Hematopoietic multipotent progenitor cell treated with erythropoietin and hydrocortisone succinate and interleukin-3 and kit ligand, for 17 days (in vitro differentiated cells): ENCODE measurements at regions not wholly inside any gene's neighbourhood (a gene's known extent, or its start where the extent isn't known, plus 50 kb on each side); places are given as distances from the start of the nearest gene placed in this dataset.
"Not testable (repeated sequence)": the region's sequence is repeated elsewhere in the genome, so short reads cannot be mapped to it uniquely, and the experiment has no call there.

Source experiments
- DNase-seq: peaks from one replicate; pipeline ENCODE4 v3.0.0-alpha.2; 2015; ENCODE audit warnings: low spot score

DNA sequence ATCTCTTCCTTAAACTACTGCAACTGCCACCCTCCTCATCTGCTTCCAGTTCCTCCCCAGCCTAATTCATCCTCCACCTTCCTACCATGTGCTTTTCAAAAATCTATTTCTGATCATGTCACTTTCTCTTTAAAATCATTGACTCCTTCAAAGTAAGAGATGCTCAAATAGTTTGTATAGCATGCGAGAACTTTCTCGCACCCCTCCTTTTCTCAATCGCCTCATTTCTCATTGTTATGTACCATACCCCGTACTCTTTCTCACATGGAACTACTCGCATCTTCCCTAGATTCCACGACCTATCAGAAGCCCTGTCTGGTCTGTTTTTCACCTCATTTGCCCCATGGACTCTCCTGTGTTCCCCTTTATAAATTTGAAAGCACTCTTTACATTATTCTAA, 238.2 kb downstream of the NRIP1 start:
- DNase-seq = no peak

DNA sequence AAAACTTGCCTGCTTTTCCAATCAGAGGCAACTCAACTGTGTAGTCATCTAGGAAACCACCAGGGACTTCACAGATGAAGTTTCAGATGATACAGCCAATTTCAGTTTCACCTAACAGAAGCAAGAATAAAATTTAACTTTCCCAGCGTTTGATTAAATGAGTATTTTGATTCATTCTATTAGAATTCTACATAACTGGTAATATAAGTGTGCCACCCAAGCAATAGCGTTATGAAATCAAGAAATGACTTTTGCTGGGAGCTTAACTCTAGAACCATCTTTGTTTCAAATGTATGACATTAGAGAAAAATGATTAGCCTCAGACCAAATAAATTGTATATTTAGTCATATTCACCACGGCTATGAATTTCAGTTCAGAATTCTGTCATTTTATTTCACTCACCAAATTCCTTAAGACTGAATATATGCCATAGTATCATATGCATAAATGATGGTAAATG, 239.3 kb downstream of the NRIP1 start:
- DNase-seq = no peak

DNA sequence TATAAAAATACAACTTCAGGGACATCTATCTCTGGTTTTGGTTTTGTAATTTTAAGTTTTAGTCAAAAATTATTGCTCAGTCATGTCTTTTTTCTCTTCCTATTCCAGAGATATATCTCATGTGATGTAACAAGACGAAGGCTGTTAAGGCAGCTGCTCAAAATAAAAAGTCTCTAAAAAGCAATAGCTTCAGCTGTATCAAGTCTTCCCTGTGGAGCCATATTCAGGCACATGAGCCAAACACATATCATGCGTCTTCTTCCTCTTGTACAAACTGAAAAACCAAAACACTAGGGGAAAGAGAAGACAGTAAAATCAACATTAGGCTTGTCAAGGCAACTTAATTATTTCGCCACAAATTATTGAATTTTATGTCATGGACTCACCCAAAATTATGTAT, 240.7 kb downstream of the NRIP1 start:
- no peak for DNase-seq

DNA sequence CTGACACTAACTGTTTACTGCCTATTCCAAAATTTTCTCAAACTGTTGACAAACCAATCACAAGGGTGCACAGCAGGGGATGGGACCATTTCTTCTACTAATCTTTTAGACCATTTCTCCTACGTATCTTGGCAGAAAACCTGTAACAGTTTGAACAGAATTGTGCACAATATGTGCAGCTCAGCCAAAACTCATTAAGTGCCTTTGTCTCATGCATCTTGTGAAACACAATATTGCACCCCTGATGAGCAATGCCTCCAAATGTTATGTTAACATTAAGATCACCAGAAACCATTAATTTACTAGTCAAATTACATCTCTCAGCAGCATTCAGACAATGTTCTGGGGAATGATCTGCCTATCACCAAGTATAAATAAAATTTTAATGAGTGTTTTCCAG, 247.5 kb downstream of the NRIP1 start:
- no peak for DNase-seq

DNA sequence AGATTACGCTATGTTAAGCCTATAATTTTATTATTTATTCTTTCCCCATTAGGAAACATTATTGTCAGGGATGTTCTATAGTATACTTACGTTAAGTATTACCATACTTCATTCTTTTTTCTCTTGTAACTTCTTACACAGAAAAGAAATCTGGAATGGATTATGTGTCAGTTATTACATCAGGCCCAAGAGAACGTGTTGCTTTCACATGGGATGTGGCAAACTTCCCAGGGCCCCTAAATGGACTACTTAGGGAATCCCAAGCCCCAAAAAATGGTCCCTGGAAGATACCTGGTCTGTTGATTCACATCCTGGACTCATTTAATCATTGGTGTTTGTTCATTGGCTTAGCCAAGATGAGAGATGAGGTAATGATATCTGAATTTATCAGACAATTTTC, 249.8 kb downstream of the NRIP1 start:
- DNase-seq = no peak

DNA sequence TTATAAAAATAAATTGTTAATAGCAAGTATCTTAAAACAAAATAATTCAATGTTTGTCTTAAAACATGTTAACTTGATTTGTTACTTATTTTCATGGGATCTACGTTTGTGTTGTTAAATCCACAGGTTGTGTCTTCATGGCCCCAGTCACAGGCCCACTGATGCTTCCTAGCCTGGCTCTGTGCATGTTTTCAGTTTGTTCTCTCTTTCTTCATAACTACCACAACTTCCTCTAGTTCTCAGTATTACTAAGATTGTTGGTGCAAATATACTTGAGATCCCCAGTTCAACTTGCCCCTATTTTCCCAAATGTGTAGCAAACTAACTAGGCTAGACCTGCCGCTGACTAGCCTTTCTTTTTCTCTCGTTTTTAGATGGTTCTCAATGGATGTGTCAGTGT, 250.5 kb downstream of the NRIP1 start:
- no peak for DNase-seq

DNA sequence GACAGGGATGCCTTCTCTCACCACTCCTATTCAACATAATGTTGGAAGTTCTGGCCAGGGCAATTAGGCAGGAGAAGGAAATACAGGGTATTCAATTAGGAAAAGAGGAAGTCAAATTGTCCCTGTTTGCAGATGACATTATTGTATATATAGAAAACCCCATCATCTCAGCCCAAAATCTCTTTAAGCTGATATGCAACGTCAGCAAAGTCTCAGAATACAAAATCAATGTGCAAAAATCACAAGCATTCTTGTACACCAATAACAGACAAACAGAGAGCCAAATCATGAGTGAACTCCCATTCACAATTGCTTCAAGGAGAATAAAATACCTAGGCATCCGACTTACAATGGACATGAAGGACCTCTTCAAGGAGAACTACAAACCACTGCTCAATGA, 258.1 kb upstream of the SAMSN1 start:
- DNase-seq = not testable (repeated sequence)

DNA sequence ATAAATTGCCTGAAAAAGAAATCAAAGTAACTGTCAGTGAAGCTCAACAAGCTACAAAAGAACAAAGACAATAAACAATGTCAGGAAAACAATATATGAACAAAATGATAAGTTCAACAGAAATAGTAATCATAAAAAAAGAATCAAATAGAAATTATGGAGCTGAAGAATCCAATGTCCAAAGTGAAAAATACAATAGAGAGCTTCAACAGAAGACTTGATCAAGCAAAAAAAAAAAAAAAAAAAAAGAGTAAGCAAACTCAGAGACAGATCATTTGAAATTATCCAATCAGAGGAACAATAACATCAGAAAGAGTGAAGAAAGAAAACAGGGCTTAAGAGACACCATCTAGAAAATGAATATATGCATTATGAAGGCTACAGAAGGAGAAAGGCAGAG, 251.4 kb upstream of the SAMSN1 start:
- no peak for DNase-seq

DNA sequence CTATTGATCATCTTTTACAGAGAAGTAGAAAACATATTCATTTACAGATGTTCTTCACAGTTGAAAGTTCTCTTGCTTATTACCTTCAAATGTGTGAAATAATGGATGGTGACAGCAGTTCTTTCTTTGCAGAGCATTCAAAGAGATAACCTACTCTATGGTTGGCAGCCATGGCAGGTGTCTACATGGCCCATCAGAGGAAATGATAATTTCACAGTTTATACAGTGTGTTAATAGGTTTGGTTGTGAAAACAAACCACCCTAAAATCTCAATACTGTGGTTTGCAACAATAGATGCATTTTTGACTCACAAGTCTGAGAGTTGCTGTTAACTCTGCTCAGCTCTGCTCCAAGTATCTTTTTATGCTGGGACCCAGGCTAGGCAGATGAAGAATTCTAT, 241.2 kb upstream of the SAMSN1 start:
- no peak for DNase-seq

DNA sequence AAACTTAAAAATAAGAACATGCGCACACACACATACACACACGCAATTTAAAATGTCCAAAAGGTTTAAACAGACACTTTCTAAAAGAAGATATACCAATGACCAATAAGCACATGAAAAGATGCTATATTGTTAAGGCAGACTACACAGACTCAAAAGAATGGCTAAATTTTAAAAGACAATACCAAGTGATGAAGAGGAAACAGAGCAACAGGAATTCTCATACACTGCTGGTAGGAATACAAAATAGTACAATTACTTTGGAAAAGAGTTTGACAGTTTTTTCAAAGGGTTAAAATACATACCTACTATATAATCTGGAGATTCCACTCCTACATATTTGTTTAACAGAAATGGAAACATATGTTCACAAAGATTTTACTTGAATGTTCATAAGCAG, 239.6 kb upstream of the SAMSN1 start:
- DNase-seq = no peak

DNA sequence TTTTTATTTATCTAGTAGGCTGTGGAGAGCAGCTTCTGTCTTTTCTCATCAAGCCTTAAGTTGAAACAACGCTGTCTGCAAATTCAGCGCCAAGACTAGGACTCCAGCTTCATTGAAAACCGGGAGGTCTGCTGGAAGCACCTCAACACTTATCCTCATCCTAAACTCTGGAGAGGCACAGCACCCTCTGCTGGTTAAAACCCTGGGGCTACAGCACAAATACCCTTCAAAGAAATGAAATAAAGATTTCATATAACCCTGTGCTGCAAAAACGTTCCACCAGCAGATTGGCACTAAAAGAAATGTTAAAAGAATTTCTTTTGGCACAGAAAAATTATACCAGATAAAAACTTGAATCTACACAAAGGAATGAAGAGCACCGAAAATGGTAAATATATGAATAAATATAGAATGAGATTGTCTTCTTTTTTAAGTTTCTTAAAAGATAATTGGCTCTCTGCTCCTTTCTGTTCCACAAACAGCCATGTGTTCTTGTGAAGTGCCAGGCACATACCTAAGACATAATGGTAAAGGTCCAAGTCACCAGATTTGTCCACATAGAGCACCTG, 227.7 kb upstream of the SAMSN1 start:
- peak; percentile 40 for DNase-seq

DNA sequence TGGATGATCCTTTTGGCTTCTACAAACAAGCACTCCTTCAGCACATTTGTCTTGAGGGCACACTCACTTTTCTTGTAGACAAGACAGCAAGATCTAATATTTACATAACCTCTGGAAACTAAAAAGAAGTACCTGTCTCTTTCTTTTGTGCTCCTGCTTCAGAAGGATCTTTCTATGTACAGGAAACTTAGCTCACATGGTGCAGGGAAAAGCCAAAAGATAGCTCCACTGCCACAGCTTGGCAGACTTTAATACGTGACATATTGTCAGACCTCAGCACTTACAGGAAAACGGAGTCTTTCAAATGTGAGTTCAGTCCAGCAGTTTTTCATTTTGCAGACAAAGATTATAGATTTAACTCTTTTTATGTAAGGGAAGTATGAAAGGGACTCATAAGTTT, 225.5 kb upstream of the SAMSN1 start:
- DNase-seq = no peak

DNA sequence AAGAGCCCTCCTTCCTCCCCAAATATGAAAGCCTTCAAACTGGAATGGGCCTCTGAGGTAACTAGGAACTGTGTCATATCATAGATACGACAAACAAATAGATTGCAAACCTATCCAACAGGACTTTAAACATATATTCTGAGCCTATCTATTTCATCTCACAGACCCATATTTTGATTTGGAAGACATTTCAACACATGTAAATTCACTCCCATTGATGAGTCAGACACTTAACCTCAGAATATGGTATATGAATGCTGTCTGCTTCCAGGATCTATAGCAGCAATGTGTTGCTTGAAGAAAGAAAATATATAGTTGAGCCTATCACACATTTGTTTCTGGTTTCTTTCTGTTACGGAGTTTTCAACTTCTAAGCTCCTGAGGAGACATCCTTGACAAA, 221.9 kb upstream of the SAMSN1 start:
- no peak for DNase-seq

DNA sequence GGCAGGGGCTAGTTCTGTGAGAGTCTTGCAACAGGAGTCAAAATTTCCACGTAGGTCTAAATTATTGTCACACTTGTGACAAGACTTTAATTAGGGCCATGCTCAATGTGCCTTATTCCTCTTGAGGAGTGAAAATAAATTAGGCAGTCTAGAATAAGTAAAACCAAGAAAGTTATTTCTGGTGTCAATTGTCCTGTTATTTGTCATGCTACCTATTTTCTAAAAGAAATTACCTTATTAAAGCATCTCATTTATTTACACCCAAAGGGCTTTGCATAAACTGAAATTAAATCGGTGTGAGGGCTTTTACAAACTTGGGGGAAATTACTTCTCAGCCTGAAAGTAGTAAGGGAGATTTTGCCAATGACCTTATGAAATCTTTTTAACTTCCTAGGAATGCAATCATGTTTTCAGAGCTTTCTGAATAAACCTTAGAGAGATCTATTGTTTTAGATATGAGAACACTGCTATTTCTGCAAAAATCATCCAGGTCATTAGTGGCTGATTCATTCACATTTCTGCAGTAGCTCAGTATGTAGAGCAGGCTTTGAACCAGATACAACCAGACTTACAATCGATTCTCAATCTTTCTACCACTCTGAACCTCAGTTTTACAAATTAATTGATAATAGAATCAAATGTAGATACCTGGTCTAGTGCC, 221.2 kb upstream of the SAMSN1 start:
- DNase-seq = no peak

DNA sequence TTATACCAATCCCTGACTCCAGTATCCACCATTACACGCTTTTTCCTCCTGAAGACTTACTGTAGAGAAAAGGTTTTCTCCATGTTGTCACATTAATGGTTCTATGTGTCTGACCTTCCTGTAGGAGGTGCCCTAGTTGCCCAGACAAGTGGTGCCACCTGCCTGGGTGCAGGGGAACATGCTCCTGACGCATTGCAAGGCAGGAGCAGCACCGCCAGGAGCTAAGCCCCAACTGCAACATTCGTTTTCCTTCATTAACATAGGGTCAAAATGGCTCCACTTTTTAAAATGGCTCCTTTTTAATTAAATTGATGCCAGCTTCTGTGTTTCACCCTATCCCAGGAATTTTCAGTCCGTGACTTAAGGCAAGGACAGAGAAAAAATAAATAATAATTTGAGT, 220.1 kb upstream of the SAMSN1 start:
- DNase-seq = no peak

DNA sequence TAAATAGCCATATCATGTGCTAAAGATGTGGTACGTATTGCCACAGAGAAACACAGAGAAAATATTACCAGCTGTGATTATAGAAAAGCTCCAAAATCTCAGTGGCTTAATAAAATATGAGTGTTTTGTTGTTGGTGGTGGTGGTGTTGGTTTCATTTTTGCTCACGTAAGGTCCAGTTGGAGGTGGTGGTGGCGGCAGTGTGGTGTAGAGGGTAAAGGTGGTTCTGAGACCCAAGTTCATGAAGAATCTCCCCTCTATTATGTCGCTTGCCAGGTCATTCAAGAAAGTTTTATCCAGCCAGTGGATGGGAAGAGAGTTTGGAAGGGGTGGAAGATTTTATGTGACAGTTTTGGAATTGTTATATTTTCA, 217.6 kb upstream of the SAMSN1 start:
- DNase-seq = no peak

DNA sequence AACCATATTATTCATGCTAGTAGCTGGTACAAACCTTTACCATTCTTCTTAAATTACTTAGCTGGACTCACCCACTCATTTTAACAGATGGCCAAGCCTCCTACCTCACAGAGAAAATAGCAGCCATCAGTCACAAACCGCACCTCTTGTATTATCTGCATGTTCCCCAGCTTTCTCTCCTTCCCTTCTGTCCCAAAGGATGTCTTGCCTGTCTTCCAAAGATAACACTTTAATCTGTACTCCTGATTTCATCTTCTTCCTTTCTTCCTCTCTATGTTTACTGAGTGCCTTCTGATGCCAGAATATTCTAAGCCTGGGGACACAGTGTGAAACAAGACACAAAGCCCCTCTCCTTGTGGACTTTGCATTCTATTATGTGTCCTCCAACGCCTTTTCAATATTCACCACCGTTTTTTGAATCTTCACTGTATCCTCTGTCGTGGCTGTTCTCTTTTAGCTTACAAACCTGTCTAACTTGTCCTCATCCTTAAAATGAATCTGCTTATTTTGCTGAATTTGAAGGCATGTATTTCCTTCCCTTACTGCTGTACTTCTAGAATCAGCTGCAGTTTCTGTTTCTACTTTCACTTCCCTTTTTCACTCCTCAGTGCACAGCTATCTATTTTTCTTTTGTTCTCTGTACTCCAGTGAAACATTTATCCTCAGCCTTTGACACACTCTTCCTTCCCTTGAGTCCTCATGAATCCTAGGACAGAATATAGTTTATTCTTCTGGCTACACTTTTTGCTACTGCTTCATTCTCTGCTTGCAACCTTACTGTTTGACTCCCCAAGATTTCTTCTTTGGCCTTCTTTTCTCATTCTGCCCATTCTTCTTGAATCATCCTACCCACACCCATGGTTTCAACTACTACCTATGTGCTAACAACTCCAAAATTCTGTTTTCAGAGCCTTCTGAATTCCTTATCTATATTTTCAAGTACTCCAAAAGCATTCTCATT, 216.9 kb upstream of the SAMSN1 start:
- DNase-seq = no peak

DNA sequence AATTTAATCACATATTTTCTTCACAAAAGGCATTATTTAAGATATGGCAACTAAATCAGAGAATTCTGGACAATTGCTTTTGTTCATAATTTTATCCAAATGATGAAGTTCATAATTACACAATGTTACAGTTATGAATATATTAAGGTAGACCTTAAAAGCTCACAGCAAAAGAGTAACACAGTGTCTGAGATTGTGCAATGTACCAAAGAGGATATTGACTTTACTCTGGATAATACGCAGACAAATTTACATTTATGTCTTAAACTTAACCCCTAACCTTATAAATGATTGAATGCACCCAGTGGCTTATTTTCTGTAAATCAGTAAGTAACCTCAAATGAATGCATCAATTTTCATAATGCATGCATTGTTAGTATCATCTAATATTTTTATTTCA, 216.2 kb upstream of the SAMSN1 start:
- DNase-seq = no peak

DNA sequence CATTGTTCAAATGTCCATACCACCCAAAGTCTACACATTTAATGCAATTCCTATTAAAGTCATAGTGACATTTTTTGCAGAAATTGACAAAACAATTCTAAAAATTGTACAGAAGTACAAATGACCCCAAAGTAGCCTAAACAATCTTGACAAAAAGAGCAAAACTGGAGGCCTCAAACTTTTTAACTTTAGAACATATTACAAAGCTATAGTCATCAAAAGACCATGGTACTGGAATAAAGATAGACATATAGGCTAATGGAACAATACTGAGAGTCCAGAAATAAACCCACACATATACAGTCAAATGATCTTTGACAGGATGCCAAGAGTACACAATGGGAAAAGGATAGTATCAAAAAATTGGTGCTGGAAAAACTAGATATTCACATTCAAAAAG, 213.2 kb upstream of the SAMSN1 start:
- DNase-seq = no peak

DNA sequence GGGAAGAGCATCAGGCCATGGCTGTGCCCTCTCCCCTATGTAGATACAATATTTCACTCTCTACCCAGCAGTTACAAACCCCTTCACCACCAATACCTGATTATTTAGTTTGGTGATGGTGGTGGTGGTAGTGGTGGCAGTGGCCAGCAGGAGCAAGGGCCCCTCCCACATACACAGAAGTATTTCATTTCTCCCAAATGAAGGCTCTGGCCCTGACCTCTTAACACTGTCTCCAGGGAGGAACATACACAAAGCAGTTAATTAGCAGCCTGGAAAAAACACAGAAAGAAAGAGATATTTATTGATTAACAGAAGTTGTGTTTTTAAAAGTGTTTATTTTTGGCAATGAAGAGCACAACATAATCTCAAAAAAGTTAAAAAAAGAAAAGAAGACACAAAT, 212.7 kb upstream of the SAMSN1 start:
- DNase-seq = no peak

DNA sequence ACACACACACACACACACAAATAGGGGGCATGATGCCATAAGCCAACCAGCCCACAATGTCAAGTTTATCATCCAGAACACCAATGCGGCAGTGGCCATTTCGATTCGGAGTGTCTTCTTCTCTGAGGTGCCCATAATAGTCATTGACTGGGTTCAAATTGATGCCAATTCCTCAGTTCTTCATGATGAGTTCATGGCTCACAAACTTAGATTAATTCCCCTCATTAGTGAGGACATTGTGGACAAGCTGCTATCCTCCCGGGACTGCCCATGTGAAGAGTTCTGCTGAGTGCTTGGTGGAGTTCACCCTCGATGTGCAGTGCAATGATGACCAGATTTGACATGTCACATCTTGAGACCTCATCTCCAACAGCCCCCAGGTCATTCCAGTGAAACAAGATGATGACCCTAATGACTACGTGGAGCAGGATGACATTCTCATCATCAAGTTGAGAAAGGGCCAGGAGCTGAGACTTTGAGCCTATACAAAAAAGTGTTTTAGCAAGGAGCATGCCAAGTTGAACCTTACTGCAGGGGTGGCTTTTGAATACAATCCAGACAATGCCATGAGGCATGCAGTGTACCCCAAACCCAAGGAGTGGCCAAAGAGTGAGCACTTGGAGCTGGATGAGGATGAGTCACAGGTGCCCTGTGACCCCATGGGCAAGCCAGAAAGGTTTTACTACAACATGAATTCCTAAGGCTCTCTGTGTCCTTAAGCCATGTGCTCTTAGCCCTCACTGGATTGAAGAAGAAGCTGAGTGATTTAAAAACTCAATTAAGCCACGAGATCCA, 211.6 kb upstream of the SAMSN1 start:
- DNase-seq = no peak

DNA sequence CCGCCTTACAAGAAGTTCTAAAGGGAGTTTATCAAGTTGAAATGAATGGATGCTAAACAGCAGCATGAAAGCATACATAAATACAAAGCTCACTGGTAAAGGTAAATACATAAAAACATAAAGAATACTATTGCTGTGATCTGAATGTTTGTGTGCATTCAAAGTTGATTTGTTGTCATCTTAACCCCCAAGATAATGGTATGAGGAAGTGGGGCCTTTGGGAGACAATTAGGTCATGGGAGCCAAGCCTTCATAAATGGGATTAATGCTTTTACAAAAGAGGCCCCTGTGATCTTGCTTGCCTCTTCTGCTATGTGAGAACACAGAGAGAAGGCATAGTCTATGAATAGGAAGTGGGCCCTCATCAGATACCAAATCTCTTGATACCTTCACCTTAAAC, 209.0 kb upstream of the SAMSN1 start:
- no peak for DNase-seq
